Medulla oblongata (tissue), 1 donor: ENCODE measurements at regions not wholly inside any gene's neighbourhood (a gene's known extent, or its start where the extent isn't known, plus 50 kb on each side); places are given as distances from the start of the nearest gene placed in this dataset.
"Not testable (repeated sequence)": the region's sequence is repeated elsewhere in the genome, so short reads cannot be mapped to it uniquely, and the experiment has no call there.

Source experiments
- DNase-seq: peaks from one replicate; pipeline ENCODE4 v3.0.0-alpha.2; 2015; ENCODE audit errors: extremely low spot score

GRCh38 chr1:93773049-93773838, 91.6 kb upstream of the BCAR3 start:
- no peak for DNase-seq

- no peak for DNase-seq
Measured at GRCh38 chr1:93771843-93772242, 90.2 kb upstream of the BCAR3 start.

- DNase-seq: no peak
Measured at GRCh38 chr1:93770640-93771039, 89.0 kb upstream of the BCAR3 start.

GRCh38 chr1:93769777-93770176, 88.1 kb upstream of the BCAR3 start:
- DNase-seq: no peak

GRCh38 chr1:93768380-93768863, 86.8 kb upstream of the BCAR3 start:
- DNase-seq: no peak

GRCh38 chr1:93766451-93766850, 84.8 kb upstream of the BCAR3 start:
- no peak for DNase-seq

- DNase-seq: no peak
Measured at GRCh38 chr1:93765099-93765498, 83.5 kb upstream of the BCAR3 start.

GRCh38 chr1:93764366-93764750, 82.7 kb upstream of the BCAR3 start:
- no peak for DNase-seq

- DNase-seq: no peak
Measured at GRCh38 chr1:93763704-93764365, 82.2 kb upstream of the BCAR3 start.

GRCh38 chr1:93758842-93759515, 77.3 kb upstream of the BCAR3 start:
- no peak for DNase-seq

GRCh38 chr1:93757256-93758036, 75.8 kb upstream of the BCAR3 start:
- DNase-seq: no peak

GRCh38 chr1:93756657-93757056, 75.0 kb upstream of the BCAR3 start:
- DNase-seq: no peak

GRCh38 chr1:93755251-93755715, 73.6 kb upstream of the BCAR3 start:
- DNase-seq: not testable (repeated sequence)

GRCh38 chr1:93753791-93754763, 72.4 kb upstream of the BCAR3 start:
- no peak for DNase-seq

GRCh38 chr1:93751377-93752250, 70.0 kb upstream of the BCAR3 start:
- peak; percentile 67 for DNase-seq

- no peak for DNase-seq
Measured at GRCh38 chr1:93750955-93751354, 69.3 kb upstream of the BCAR3 start.

- DNase-seq: no peak
Measured at GRCh38 chr1:93749894-93750301, 68.3 kb upstream of the BCAR3 start.

- no peak for DNase-seq
Measured at GRCh38 chr1:93749487-93749886, 67.8 kb upstream of the BCAR3 start.

- no peak for DNase-seq
Measured at GRCh38 chr1:93746021-93746812, 64.6 kb upstream of the BCAR3 start.
